Stimulated activated CD4-positive, alpha-beta T cell treated with anti-CD3 and anti-CD28 coated beads, Interleukin-1b, Interleukin-23, amount 100 ng/mL, for 48 hours (primary cell): ENCODE measurements at regions not wholly inside any gene's neighbourhood (a gene's known extent, or its start where the extent isn't known, plus 50 kb on each side); places are given as distances from the start of the nearest gene placed in this dataset.
"Not testable (repeated sequence)": the region's sequence is repeated elsewhere in the genome, so short reads cannot be mapped to it uniquely, and the experiment has no call there.

ENCODE experiments used
- DNase-seq: peaks from one replicate; pipeline ENCODE4 v3.0.0-alpha.2; 2020

DNA sequence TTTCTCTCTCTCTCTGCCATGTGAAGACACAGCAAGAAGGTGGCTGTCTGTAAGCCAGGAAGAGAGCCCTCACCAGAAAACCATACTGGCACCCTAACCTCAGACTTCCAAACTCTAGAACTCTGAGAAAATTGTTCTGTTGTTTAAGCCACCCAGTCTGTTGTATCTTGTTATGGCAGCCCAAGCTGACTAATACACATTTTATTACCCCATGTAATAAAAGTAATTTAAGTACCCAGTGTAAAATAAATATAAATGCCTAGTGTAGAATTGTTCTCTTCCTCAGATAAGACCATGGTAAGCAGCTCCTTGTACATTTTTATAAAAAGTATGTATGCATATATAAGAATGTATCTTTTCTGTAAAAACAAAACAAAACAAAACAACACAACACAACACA, 119.7 kb downstream of the DTL start:
- DNase-seq, result no peak

DNA sequence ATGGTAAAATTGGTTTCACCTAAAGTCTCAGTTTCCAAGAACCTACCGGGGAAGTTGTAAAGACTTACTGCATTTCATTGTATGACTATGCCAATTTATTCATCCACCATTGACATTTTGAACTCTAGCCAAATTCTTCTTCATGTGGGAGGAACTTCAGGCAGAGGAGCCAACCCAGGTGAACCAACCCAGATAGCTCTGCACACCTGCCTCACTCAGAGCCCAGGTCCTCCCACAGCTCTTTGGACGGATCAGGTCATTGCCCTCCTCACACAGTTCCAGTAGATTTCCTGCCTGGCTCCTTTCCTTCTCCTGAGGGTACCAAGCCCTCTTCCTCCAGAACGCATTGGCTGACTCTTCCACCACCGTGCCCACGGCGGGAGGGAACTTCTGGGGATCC, 121.7 kb downstream of the DTL start:
- no peak for DNase-seq

DNA sequence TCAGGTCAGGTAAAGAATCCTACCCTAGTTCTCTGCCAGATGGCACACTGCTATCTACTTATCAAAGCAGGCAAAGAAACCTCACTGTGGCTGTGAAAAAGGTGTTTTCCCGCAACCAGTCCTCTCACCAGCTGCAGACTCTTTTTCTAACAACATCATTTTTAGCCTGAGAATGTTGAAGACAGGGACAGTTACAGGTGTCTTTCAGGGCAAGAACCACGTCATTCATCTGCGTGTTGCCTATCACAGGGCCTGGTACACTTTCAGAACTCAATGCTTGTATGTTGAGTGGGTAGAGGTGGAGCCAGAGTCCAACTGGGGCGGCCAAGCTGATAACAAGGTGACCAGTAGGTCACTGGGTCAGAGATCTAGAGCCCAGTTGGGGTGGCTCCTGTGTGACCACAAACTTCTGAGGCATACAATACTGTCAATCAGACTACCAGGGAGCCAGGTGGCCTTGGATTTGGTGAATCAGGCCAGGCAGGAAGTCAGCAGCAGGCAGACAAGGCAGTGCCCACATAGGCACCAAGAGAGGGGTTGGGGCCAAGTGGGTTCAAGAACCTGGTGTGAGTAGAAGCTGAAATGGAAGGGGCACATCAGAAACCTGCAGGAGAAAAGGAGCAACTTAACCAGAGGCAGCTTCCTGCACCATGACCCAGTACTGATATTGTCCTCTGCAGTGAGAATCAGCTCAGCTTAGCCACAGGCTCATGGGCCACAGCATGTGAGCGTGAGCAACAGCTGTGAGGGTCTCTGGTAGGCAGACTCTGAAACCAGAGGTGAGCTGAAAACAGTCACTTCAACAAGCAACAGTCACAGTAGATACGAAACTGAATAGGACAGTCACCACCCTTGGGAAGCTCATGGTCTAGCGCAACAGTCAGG, 123.6 kb downstream of the DTL start:
- DNase-seq, result no peak

DNA sequence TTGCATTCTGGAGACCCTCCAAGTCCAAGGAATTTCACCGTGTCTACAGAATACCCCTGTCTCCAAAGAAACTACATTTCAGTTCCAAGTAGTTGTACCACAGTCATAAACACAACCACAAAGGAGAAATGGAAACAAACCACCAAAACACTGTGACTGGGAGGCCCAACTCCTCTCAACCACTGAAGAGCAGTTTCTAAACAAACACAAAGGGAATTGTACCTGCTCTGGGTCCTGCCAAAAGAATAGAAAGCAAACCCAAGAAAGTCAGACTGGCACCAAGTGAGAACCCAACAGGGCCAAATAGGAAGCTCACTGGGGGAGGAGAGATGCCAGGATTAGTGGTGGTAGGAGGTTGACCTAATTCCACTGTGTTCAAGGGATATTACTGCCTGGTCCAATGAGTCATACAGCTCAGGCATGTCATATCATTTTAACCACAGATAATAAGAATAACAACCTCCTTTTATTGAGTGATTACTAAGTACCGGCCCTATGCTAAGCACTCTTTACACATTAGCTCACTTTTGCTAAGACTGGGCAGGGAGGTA, 123.9 kb upstream of the PPP2R5A start:
- DNase-seq, result no peak

DNA sequence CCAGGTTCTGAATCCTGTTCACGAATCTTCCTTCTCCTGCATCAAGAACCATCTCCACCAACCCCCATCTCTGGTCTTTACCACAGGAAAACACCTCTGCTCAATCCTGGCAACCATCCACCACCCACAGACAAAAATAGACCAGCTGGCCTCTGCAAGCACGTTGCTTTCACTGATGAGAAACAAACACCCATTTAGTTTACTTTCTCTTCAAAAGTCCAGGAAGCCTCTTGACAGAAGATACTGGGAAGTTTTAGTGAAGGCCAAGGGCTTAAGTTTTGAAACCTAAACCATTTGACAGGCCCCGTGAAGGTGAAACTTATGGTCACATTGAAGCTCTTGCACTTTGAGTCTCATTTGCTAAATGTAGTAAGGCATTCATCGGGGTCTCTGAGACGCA, 122.6 kb upstream of the PPP2R5A start:
- DNase-seq, result no peak

DNA sequence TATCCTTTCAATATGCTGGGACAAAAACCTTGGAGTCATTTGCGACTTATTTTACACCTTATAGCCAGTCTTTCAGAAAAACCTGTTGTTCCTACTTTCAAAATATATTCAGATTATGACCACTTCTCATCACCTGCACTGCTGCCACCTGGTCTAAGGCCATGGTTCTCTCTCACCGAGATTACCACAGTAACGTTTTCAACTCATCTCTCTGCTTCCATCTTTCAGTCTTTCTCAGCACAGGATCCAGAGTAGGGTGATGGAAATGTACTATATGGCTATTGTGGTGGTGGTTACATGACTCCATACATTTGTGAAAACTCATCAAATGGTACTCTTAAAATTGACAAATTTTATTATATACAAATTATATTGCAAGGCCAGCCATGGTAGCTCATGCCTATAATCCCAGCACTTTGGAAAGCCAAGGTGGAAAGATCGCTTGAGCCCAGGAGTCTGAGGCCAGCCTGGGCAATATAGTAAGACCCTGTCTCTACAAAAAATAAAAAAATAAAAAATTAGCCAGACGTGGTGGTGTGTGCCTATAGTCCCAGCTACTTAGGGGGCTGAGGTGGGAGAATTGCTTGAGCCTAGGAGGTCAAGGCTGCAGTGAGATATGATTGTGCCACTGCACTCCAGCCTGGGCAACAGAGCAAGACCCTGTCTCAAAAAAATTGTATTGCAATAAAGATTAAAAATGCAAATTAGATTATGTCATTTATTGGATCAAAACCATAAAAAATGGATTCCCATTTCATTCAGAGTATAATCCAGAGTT, 120.9 kb upstream of the PPP2R5A start:
- DNase-seq, result no peak

DNA sequence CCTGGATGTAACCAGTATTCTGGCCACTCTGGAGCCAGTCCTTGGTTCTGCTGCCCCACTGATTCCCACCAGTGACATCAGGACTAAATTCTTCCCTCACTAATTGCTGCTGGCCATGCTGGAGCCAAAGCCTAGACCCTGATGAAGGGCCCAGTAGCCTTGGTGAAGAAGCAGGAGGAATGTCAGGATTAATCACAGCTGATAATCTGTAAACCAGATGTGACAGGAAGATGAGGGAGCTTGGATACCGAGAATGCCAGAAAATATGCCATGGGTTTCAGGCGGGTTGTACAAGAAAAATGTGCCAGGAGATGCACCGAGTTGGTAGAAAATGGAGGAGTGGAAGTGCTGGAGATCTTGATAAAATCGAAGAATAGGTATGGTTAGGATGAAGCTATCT, 119.0 kb upstream of the PPP2R5A start:
- DNase-seq, result no peak

DNA sequence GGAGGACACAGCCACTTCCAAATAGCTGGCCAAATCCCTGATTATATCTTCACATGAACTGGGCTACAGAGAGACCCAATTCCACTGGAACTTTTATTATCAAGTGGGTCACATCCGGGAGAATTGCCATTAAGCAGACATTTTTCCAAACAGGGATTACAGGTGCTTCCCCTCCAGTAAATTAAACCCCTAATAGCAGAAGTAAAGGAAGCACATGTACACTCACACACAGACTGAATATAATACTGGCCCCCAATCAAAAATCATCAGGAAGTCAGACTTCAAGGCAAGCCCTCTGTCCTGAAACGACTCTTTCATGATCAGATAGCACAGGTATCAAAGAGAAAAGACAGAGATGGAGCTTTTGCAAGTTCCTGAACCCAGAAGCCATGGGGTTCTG, 118.6 kb upstream of the PPP2R5A start:
- no peak for DNase-seq

DNA sequence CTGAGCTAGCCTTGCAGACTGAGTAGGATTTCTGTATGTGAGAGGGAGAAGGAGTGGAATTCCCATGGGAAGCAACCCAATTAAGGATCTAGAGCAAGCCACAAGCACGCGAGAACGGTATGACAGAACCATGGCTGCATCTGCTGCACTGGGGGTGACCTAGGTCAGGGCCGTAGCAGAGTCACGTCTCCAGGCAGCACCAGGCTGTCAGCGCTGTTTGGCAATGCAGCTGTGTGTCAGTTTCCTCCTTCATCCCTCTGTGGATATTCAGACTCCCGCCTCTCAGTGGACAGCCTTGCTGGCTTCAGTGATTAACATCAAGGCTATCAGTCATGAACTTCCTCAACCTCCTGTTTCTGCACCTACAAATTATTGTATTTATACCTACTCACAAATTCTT, 118.1 kb upstream of the PPP2R5A start:
- no peak for DNase-seq

DNA sequence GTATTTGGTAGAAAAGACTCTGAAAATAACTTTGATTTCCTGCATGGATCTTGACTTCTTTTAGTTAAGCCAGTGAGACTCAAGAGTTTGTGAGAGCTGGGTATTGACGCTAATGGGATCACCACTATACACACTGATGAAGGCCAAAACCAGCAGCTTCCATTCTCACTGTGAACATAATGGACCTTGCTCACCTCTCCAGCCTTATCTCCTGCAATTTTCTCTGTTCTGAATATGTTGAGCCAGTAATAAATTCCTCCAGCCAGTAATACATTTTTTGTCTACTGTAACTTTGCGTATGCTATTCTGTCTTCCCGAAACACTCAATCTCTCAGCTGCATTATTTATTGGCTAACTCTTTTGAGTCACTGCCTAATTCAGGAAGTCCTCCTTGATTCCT, 111.6 kb upstream of the PPP2R5A start:
- no peak for DNase-seq

DNA sequence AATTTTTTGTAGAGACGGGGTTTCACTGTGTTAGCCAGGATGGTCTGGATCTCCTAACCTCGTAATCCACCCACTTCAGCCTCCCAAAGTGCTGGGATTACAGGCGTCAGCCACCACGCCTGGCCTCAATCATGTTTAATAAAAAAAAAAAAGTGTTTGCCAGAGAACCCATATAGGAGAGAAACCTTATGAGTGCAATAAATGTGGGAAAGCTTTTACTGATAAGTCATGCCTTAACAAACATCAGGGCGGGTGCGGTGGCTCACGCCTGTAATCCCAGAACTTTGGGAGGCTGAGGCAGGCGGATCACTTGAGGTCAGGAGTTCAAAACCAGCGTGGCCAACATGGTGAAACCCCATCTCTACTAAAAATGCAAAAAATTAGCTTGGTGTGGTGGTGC, 110.9 kb upstream of the PPP2R5A start:
- DNase-seq, result not testable (repeated sequence)

DNA sequence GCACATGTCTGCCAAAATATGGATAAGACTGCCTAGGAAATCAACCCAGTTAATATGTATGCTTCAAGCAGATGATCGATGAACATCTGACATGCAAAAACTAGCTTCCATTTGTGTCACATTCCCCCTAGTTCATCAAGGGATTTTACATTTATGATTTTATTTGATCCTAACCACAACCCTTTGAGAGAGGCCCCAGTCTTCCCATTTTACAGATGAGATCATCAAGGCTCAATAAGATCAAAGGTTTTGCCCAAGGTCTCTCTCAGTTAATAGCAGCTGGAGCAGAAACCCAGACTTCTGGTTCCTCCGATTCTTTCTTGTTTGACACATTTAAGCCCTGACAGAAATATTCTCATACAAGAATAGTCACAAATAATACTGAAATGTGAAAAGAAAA, 107.7 kb upstream of the PPP2R5A start:
- no peak for DNase-seq

DNA sequence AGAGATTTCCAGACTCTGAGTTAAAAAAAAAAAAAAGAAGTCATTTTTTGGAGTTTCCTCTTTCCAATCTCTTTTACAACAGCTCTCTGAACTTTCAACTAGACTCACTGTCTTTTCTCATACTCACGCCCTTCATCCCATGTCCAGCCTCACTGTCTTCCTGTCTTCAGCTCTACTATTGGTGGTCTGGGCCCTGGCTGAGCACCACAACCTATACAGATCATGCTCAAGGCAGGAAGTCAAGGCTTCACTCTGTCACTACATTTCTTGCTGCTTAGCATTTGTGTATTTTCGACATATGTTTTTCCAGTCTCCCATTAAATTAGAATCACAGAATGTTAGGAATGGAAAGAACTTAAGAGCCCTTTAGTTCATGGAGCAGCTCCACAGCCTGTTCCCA, 106.4 kb upstream of the PPP2R5A start:
- no peak for DNase-seq

DNA sequence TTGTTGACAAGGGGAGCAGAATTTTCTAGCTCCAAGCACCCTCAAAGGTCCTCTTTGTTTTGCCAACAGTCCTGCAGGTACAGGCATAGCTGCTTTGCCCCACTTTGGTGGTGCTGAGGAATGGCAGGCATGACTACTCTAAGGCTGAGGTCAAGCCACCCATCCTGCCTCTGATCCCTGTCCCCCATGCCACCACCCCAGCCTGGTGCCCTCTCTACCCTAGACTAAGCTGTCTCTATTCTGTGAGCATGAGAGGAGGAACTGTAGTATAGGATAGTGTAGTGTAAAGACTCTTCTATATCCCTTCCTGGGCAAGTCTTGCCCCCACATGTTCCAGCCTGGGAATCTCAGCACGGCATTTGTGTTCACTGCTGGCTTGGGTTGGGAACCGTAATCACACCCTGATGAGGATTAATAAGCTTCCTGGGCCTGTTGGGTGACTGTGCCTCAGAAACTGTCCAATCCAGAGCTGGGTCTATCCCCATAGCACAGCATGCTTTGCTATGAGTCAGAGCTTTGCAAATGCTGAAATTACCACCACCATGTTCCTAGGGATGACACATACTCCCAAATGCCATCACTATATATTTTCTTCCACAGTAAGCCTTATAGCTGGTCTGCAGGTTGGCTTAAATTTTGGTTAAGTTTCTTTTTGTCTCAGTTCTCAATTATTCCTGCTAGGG, 105.7 kb upstream of the PPP2R5A start:
- no peak for DNase-seq

DNA sequence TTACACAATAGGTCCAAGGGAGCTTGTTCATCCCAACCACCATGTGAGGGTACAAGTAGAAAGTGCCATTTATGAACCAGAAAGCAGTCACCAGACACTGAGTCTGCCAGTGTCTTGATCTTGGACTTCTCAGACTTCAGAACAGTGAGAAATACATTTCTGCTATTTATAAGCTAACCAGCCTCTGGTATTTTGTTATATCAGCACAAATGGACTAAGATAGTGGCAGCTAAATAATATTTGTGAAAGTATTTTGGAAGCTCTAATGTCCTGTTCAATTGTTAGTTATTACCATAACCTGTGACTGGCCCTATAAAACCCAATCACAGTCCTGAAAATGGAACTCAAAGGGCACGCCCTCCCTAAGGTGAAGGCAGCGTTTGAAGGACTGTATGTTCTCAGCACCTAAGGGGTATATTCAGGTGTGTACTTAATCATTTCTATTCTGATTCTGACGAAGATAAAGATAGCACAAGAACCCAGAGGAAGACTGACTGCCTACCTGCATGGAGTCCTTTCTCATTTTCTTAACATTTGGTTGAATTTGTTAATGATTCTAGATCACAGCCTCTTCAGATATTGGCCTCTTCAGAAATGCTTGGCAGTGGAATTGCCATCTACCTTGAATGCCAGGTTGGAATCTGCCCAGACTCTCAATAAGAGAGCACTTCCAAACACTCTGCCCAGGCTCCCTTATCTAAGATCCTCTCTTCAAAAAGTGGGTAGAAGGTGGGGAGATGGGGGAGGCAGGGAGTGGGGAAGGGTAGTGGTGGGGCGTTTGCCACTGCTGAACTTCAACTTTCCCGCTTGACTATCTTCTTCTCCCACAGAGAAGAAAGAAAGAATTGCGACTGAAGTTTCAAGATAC, 104.0 kb upstream of the PPP2R5A start:
- DNase-seq, result no peak

DNA sequence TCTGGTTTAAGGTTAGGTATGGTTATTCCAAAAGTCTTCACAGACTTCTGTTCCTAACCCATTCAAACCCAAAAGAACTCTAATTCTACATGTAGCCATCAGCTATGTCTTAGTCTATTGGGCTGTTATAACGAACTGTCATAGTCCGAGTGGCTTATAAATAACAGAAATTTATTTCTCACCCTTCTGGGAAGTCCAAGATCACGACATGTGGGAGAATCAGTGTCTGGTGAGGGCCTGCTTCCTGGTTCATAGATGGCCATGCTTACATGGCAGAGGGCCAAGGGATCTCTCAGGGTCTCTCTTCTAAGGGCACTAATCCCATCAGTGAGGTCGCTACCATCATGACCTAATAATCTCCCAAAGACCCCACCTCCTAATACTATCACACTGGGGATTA, 103.0 kb upstream of the PPP2R5A start:
- DNase-seq, result no peak

DNA sequence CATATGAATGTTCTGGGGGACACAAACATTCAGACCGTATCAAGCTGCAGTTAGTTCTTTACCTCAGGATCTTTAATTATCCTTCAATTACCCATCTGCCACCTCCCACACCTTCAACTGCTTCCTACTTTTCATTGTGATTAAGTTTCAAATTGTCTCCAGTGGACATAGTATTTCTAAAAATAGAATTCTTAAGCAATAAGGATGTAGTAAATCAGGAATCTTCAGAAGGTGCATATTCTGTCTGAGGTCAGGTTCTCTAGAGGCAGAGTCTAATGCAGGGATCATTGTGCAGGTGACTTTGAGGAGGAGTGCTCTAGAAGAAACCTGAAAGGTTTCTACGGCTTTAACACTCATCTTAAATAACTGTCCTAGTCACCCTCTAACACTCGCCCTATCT, 102.6 kb upstream of the PPP2R5A start:
- no peak for DNase-seq

DNA sequence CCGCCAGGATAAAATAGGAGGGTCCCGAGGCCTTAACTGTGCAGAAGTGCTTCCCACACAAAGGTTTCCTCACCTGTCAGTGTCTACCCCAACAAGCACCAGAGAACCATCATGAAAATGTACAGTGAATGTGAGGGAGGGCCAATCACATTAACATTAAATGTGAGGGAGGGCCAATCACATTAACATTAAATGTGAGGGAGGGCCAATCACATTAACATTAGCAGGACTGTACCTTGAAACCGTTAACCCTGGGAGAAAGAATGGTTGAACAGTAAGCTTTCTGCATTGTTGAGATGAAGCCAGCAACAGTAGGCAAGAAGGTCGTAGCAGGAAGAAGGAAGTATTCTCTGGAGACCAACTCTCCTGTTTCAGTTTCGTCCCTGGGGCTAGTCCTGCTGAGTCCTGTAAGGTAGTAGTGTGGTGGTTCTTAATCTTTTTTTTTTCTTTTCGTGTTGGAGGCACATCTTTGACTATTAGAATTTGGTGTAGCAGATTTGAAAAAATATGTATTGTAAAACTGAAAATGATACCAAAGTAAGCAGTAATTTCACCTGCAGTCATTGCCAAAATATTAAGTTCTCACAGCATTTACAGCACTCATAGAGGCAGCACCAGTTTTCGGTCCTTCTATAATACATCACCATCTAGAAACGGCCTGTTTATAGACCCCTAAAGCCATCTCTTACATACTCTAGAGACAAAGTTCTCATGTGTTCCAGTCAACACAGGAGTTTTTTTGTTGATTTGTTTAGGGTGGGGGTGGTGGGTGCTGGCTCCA, 98.6 kb upstream of the PPP2R5A start:
- DNase-seq, result no peak

DNA sequence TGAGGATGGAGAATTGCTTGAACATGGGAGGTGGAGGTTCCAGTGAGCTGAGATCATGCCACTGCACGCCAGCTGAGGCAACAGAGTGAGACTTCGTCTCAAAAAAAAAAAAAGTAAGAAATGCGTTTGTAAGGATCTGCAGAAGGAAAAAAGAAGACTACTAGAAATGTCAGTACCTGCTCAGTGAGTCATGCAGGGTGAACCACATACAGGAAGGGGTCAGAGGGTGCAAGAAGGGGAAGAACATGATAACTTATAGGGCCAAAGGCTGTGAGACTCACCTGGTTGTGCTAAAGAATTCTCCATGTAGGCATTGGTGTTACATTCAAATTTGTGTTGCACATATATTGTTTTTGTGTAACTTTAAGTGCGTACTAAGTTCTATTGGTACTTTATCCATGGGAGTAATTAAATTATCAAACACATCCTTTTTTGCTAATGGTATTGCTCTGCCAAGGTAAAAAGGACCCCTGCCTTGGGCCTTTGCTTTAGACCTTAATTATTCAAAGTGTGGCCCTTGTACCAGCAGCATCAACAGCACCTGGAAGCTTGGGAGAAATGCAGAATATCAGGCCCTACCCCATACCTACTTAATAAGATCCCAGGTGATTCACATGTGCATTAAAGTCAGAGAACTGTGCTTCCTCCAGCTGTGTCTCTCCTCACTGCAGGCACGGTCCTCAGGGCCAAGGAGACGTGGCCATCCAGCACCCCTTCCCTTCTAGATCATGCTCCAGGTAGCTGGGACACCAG, 96.4 kb upstream of the PPP2R5A start:
- no peak for DNase-seq

DNA sequence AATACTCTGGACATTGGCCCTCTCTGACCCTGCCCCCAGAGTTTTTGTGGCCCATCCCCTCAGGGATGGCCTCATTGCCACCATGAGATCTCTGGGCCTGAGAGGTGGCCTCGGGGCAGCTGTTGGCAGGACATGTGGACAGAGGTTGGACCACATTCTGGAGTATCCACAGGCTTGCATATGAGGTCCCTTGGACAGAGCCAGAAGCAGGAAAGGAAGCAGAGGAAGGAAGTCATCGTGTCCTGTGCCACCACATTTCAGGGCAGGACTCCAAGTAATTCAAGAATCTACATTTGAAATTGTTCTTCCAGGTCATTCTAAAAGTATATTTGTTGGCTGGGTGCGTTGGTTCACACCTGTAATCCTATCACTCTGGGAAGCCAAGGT, 95.9 kb upstream of the PPP2R5A start:
- DNase-seq, result no peak

DNA sequence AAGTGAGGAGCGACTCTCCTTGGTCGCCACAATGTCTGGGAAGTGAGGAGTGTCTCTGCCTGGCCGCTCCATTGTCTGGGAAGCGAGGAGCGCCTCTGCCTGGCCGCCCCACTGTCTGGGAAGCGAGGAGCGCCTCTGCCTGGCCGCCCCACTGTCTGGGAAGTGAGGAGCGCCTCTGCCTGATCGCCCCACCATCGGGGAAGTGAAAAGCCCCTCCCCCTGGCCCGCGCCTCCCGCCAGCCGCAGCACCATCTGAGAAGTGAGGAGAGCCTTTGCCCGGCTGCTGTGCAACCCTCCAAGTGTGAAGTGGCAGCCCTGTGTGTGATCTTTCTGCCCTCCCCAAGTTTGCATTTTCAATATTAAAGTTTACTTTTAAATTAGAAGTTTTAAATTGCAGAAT, 95.0 kb upstream of the PPP2R5A start:
- DNase-seq, result no peak
